GM19025 (cell line): ENCODE measurements at regions not wholly inside any gene's neighbourhood (a gene's known extent, or its start where the extent isn't known, plus 50 kb on each side); places are given as distances from the start of the nearest gene placed in this dataset.

Source experiments
- ATAC-seq: cut with Tn5 transposase; IDR thresholded peaks from one replicate; pipeline ENCODE4 v1.9.1; 2021; ENCODE audit warnings: mild to moderate bottlenecking, low read depth, moderate library complexity; ENCODE audit not compliant: unreplicated experiment

DNA sequence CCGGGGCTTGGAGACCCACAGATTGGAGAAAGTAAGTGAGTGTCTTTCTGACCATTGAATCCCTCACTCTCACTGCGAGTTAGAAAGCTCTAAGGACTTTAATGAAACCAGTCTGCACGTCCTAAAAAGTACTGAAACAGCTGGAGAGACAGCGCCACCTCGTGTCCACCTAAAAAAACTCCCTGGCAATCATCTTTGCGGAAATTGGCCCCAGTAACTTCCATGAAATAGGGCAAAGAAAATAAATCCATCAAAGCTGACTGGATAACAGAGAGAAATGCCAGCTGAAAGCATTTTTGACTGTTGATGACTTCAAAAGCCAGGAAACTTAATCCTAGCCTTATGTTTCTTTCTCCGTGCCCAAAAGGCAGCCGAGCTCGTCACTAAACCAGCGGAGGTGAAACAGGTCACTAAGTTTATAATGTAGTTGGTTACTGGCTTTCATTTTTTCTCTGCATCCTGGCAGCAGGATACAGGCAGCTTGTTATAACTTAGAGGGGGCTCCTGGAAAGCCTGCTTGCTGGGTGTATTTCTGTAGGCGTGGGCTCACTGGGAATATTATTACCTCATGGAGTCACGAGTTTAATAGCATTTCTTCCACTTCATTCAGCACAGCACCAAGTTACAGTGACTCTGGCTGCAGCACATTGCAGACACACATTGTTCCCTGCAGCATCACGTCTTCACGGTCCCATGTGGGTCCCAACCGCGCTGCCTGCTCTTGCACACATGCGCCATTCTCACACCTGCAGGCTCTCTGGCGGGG is 266.5 kb downstream of the HRH4 start:
- no peak for ATAC-seq

DNA sequence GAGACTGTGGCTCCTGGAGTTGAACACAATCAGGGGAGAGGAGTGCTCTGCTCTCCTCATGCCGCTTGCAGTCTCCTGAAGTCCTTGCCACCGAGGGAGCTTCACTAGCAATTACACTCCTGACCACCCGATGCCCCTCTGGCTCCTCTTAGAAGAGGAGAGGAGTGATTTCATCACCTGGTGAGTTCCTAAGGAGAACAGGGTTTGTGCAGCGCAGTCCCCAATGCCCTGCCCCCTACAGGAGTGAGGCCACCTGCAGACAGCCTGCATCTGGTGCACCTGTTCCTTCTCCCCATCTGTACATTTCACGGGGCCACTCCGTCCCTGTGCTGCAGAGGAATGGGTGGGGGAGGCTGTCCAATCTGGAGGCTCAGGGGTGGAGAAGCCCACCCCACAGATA is 267.2 kb downstream of the HRH4 start:
- no peak for ATAC-seq

DNA sequence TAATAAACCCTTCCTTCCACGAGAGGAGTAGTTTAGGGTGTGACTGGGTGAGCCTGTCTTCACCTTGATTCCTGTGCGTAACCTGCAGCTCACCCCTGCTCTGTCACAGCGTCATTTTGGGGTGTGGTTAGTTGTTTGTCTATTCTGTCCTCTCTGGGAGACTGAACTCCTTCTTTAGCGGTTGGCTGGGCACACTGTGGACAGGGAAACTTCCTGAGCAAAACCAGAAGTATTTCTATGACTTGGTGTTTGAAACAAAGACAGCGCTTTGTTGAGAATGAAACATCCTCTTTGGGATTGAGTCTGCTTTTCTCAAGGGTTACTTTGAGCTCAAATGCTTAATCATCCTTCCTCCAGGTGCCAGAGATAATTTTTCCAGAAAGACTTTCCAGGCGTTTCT is 270.7 kb downstream of the HRH4 start:
- no peak for ATAC-seq

DNA sequence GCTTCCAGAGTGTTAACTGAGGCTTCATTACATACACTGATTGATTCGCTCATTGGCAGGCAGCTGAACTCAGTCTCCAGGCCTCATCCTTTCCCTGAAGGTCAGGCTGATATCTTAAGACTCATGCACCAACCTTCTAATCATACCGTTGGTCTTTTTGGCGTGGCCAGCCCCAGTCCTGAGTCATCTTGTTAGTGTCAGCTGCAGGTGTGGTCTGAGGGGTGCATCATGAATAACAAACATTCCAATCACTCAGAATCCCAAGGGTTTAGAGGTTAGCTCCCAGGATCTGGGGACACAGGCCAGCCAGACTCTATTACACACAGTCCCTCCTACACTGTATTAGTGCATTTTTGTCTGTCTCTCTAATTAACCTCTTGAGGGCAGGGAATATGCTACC is 271.5 kb downstream of the HRH4 start:
- no peak for ATAC-seq

DNA sequence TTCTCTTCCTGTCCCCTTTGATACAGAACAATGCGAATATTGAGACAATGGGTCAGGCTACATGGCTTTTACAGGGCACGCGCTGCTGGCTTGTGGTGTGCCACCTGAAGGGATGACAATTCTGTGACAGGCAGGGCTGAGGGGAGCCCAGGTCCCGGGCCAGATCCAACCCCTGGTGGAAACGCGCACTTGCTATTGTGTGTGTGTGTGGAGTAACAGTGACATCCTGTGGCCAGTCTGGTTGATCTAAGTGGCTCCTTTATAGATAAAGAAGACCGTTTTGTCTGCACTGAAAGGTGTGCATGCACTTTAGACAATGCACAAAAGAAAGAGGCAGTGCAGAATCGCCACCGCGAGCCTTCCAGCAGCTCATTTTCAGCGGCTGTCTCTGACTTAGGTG is 273.6 kb downstream of the HRH4 start:
- ATAC-seq = no peak

DNA sequence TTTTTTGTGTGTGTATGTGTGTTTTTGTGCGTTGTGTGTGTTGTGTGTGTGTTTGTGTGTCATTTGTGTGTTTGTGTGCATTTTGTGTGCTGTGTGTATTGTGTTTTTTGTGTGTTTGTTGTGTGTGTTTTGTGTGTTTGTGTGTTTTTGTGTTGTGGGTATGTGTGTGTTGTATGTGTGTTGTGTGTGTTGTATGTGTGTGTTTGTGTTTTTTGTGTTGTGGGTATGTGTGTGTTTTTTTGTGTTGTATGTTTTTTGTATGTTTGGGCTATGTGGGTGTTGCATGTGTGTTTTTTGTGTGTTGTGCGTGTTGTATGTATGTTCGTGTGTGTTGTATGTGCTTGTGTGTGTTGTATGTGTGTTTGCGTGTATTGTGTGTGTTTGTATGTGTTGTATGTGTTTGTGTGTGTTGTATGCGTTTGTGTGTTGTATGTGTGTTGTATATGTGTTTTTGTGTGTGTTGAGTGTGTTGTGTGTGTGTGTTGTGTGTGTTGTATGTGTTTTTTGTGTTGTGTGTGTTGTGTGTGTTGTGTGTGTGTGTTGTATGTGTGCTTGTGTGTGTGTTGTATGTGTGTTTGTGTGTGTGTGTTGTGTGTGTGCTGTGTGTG is 275.3 kb downstream of the HRH4 start:
- ATAC-seq = no peak

DNA sequence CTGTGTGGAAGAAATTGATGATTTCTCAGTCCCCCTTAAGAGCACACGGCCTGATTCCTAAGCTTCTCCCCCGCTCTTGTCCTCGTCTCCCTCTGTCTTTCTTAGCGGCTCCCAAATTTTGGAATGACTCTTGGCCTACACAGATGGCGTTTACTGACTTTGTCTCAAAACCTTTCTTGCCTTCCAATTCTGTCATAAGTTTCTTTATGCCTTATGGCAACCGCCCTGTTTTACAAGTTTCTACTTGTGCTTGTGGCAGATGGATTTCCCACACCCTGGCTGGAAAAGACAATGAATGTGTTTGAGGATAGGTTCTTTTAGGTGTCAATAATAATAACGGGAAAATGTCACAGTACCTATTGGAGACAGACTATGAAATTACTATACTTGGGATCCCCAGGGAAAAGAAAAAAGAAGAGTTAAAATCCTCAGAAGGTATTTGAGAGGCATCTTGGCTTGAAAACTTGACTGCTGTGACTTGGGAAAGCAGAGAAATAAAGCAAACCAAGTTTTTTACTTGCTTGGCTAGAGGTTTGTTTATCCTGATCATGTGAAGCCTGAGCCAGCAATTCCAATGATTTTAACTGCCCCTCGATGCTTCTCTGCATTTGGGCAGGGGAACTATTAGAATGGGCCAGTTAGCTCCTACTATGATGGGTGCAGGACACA is 276.4 kb downstream of the HRH4 start:
- no peak for ATAC-seq

DNA sequence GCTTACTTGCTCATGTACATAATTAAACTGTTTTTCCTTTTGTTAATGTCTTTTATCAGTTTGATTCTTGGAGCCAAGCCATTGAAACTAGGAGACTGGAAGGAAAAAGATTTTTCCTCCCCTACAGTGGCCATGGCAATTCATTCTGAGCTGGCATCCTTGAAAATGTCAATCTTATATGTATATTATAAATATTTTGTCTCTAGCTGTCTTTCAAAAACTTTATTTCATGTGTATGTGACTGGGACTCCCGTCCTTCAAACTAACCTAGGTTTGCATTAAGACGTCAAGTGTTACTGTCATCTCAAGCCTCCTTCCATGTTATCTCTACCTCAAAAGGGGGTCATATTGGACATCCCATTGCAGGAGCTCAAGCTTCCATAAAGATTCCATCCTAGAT is 280.4 kb downstream of the HRH4 start:
- ATAC-seq = no peak

DNA sequence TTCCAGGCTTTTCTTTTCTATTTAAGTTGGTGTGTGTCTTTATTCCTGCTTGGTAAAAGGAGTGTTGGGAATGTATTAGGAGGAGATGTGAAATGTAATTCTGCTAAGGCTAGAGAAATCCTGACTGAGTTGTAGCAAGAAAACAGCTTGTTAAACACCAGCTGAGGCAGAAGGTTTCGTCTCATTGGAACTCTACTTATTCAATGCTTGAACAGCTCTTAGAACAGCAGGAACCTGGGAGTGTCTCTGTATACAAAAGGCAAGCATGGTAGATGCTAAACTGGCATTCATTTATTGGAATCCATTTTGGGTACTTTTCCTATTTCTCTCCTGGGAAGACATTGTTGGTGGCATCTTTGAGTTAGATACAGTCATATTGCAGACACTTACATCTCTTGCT is 280.9 kb downstream of the HRH4 start:
- ATAC-seq = no peak

DNA sequence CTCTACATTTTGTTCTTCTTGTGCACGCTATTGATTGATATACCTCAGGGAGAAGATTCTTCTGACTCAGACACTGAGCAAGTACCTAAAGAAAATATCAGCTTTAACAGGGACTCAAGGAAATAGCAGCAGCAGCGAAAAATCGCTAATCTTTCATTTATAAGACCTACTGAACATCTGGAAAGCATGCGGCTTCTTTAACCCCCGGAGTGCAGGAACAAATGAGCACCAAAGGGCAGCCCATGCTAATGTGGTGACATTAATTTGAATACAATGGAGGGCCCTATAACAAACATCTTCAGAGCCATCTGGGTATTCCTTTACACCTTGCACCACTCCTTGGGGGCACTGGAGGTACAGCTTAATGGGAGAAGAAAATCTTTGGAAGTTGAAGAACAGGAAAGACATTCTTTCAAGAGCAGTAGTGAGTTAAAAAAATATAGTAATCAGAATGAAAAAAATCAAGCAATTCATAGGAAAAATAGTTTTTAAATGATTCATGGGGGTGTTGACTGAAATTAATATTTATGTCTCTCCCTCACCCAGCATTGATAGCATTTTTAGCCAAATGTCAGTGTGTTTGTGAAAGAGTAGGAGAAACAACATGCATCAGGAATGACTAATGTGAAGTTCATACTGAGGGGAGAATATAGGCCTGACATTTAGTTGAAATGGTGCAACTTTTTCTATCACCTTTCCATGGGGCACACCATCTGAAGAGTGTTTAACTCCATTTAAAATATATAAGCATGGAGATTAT is 281.7 kb downstream of the HRH4 start:
- ATAC-seq = no peak

DNA sequence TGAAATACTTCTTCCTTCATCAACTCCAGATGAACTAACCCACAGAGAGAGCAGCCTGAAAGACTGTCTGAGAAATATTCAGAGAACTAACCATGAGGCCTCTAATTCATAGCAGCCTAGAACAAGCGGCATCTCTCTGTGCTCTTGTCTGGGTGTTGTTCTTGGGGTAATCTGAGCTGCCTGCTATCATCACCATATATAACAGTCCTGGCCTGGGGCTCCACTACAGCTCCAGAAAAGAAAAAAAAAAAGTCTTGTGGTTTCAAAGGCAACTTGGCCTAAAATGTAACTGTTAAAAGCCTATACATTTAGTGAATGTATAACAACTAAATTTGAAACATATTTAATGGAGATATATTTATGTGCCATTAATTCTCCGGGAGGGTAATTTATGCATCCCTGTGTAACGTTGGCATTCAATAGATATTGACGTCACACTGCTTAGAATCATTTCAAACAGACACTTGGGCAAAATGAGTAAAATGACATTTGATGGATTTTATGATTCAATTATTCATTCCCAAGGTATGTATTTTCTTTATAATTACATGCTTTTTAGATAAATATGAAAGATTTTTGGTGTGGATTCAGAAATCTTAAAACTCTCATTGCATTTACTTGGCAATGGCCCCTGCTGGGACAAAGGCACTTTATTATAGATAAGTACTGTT is 294.3 kb downstream of the HRH4 start:
- ATAC-seq = no peak

DNA sequence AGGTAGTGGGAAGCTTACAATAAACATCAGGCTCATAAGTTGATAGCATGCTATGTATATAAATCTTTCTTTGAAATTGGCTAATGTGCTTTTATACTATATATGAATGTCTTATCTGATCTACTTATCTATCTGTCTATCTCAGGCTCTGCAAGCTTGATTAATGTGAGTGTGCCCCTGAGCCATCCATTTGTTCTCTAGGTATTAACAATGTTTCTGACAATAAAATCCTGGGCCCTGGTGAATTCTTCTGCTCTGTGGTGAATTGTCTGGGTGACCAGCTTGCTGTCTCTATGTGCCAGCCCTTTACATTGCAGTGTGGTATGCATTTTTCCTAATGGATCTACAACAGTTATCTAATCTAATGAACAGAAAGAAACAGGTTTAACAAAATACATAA is 295.9 kb downstream of the HRH4 start:
- no peak for ATAC-seq

DNA sequence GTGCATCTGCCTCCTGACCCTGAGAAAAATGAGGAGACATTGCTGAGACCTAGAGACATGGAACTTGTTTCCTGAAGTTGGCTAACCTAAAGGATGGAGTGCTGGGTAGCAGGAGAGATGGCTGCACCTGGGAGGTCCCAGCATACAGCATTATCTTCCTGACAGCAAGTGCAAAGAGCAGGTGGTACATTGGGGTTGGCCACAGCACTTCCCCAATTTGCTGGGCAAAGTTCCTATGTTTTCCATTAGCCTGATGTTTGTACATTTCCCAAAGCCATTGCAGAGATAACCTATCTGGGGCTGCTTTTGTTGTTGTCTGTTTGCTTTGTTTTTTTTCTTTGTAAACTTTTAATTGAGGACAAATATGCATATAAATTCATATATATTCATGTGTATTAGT is 296.7 kb downstream of the HRH4 start:
- ATAC-seq = no peak

DNA sequence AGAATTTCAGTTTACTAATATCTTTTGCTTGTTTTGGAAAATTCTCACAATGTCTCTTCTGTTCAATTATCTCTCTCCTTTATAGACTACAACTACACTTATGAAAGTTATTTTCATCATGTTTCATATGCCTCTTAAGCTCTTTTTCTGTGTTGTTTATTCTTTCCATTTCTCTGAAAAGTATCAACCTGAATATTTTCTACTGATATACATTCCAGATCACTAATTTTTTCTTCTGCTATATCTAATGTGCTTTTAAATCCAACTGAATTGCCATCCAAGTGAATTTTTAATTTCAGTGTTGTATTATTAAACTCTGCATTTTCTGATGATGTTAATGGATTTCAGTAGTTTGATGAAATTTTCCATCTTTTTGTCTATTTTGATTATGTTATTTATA is 301.3 kb downstream of the HRH4 start:
- ATAC-seq = no peak

DNA sequence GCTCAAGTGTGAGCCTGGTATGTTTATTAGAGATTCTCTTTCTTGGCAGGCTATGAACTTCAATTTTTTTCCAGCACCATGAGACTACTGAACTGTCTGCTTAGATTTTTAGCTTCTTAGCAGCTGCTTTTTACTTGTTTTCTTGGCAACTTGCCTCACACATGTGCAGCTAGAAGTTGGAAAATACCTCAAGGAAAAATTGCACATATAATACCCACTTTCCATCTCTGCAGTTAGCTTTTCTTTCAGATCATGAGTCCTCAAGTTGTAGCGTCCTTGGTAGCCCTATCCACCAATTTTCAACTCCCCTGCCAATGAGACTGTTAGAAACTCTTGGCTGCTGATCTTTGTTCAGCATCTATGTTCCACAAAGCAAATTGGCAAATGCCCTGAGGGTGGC is 302.1 kb downstream of the HRH4 start:
- no peak for ATAC-seq

DNA sequence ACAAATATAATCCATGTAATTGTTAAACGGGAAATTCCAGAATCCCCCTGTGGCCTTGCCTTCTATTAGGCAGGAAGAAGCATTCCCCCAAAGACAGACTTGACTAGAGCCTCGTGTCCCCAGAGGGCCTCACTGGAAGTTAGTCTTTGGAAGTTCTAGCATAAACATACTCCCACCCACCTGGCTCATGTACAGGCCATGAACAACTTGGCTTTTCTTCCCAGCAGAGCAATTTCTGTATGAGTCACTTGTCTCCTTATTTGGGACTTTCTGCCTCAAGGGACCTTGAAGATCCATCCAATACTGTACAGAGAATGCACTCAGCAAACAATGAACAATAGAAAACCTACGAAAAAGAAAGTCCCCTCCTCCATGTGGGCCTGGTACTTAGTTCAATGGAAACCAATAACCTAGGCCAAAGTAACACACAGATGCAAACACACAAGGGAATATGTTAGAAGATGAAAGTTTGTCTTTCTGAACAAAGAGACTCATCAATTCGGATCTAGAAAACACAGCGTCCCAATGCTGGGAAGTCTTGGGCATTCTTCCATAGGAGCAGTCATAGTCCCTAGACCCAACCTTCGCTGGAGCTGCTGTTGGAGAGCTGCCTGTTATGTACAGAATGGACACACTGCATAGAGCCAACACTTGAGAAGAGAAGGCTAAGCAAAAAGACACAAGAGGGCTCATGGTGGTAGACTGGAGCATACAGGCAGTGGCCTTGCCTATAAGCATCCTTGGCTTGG is 303.5 kb downstream of the HRH4 start:
- no peak for ATAC-seq

DNA sequence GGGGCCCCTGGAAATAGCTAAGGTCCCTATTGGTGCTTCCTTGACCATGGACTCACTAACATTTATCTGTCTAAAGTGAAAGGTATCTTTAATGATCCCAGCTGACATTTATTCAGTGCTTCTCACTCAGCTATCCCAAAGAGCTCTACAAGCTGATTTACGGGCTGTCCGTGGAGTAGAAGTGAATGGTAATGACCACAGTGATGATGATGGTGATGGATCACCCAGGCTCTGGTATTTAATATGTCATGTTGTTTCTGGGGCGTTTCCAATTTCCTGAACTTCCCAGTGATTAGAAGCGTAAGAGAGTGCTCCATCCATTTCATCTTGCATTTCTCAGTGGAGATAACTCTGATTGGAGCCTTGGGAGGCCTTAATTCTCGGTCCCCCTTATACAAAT is 304.3 kb downstream of the HRH4 start:
- ATAC-seq = no peak

DNA sequence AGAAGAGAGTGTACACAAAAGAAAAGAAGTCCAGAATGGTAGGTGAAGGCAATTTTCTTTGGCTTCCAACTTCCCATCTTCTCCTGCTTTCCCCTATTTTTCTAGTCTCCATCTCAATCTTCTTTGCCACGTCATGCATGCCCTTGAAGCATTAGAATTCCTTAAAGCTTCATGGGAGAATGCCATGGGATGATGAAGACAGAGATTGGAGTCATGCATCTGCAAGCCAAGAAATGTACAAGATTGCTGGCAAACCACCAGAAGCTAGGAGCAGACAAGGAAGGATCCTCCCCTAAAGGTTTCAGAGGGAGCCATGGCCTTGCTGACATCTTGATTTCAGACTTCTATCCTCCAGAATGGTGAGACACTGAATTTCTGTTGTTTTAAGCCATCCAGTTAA is 305.9 kb downstream of the HRH4 start:
- no peak for ATAC-seq

DNA sequence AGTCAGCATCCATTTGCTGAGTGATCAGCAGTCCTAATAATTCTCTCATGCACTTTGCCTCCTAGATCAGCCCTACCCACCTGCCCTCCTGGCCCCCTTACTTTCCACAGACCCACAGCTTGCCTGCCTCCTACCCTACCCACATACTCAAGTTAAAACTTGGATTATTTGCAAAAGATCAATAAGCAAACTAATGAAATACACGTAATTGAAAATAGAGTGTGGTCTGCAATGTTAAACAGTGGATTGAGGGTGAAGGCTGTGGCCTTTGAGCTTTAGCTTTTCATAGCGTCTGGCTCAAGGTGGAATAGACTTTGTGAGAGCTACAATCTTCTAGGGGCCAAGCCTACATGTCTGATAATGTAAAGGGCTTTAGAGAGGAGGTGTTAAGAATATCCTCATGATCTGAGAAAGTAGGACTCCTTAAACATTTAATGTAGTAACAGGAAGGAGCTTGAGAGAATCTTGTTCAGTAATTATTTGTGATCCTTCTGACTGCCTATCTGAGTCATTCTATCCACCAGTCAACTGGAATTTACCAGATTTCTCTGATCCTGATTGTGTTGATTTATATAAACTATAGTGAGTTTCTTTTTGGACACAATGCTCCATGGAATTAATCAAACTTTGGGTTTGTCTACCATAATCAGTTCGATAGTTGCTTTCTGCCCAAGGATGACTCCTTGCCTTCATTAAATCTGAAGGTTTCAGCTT is 310.0 kb downstream of the HRH4 start:
- ATAC-seq = no peak
